Keratinocyte (primary cell): ENCODE measurements at regions not wholly inside any gene's neighbourhood (a gene's known extent, or its start where the extent isn't known, plus 50 kb on each side); places are given as distances from the start of the nearest gene placed in this dataset.

Source experiments
- DNase-seq: peaks from one replicate; pipeline ENCODE4 v3.0.0-alpha.2; 2011; ENCODE audit warnings: low read depth, missing footprints, low spot score
- FAIRE-seq: peaks from 2 replicates; lab custom pipeline; 2011; peaks lifted over from hg19 to GRCh38; lab: Jason Lieb, UNC
- H2AFZ ChIP-seq: 2 replicates; pipeline ENCODE4 v1.6.0; 2012; ENCODE audit warnings: low read length, control low read depth, inconsistent platforms; ENCODE audit not compliant: control insufficient read depth
- H3K27ac ChIP-seq: 2 replicates; pipeline ENCODE4 v1.5.1; 2011; ENCODE audit warnings: low read length; ENCODE audit not compliant: control insufficient read depth, insufficient read depth
- H3K27me3 ChIP-seq: 3 replicates; pipeline ENCODE4 v1.6.0; 2011; ENCODE audit warnings: low read length; ENCODE audit not compliant: control insufficient read depth, insufficient read depth; ENCODE audit errors: extremely low read depth
- H3K36me3 ChIP-seq, 2 experiments: 2 replicates in 1 of 2; 3 replicates in 1 of 2; pipeline ENCODE4 v1.5.1; 2011; ENCODE audit warnings: low read length in 2 of 2, mild to moderate bottlenecking in 1 of 2; ENCODE audit not compliant: control insufficient read depth in 2 of 2, insufficient read depth in 2 of 2; ENCODE audit errors: extremely low read depth in 1 of 2
- H3K4me1 ChIP-seq: 3 replicates; pipeline ENCODE4 v1.5.1; 2011; ENCODE audit warnings: low read length; ENCODE audit not compliant: control insufficient read depth, insufficient read depth; ENCODE audit errors: extremely low read depth
- H3K4me2 ChIP-seq: 3 replicates; pipeline ENCODE4 v1.6.0; 2011; ENCODE audit warnings: low read depth, low read length; ENCODE audit not compliant: control insufficient read depth, insufficient read depth; ENCODE audit errors: extremely low read depth
- H3K4me3 ChIP-seq, 3 experiments: fragments of 200-600 bp in 1 of 3; sonication (generic) in 1 of 3; 2 replicates in 2 of 3; 3 replicates in 1 of 3; pipeline ENCODE4 v1.5.1; 2011 to 2016; ENCODE audit warnings: low read length in 3 of 3, mild to moderate bottlenecking in 3 of 3, control low read depth in 2 of 3, inconsistent platforms in 1 of 3, low read depth in 1 of 3, mixed read lengths in 1 of 3, mixed run types in 1 of 3, moderate library complexity in 1 of 3; ENCODE audit not compliant: control insufficient read depth in 2 of 3, insufficient read depth in 2 of 3; ENCODE audit errors: extremely low read depth in 1 of 3
- H3K79me2 ChIP-seq: 2 replicates; pipeline ENCODE4 v1.6.0; 2012; ENCODE audit warnings: low read length; ENCODE audit not compliant: control insufficient read depth, insufficient read depth
- H3K9ac ChIP-seq: 3 replicates; pipeline ENCODE4 v1.6.0; 2011; ENCODE audit warnings: low read length; ENCODE audit not compliant: control insufficient read depth, insufficient read depth; ENCODE audit errors: extremely low read depth
- H3K9me1 ChIP-seq: 3 replicates; pipeline ENCODE4 v1.6.0; 2011; ENCODE audit warnings: low read length; ENCODE audit not compliant: control insufficient read depth, insufficient read depth; ENCODE audit errors: extremely low read depth
- H3K9me3 ChIP-seq: 2 replicates; pipeline ENCODE4 v1.5.1; 2012; ENCODE audit warnings: low read depth, low read length; ENCODE audit not compliant: control insufficient read depth
- H4K20me1 ChIP-seq: 3 replicates; pipeline ENCODE4 v1.6.0; 2011; ENCODE audit warnings: low read length; ENCODE audit not compliant: control insufficient read depth, insufficient read depth; ENCODE audit errors: extremely low read depth
- EZH2 ChIP-seq: IDR thresholded peaks from one replicate; pipeline ENCODE4 v1.6.1; 2012; ENCODE audit warnings: inconsistent platforms, mild to moderate bottlenecking, low read length, moderate library complexity
- dilution Hi-C: fragments of 300-500 bp; cut with MboI; formaldehyde crosslinking; loops from one replicate; pipeline ENCODE4 v1.7.0; 2020; ENCODE audit warnings: low sequenced_read_pairs; ENCODE audit not compliant: extremely low pct_ligation_motif_present
- TF ChIP-seq, protein P1 (sequence below), 3 experiments: IDR thresholded peaks in 1 of 3; conservative IDR thresholded peaks in 1 of 3; optimal IDR thresholded peaks in 1 of 3; 2 replicates in 2 of 3; 3 replicates in 1 of 3; pipeline versions ENCODE3 to v1.5.1; 2011; ENCODE audit warnings: low read length in 3 of 3, mild to moderate bottlenecking in 3 of 3, moderate library complexity in 2 of 3, control low read depth in 1 of 3, inconsistent platforms in 1 of 3; ENCODE audit not compliant: insufficient read depth in 2 of 3; ENCODE audit errors: extremely low read depth in 1 of 3

DNA sequence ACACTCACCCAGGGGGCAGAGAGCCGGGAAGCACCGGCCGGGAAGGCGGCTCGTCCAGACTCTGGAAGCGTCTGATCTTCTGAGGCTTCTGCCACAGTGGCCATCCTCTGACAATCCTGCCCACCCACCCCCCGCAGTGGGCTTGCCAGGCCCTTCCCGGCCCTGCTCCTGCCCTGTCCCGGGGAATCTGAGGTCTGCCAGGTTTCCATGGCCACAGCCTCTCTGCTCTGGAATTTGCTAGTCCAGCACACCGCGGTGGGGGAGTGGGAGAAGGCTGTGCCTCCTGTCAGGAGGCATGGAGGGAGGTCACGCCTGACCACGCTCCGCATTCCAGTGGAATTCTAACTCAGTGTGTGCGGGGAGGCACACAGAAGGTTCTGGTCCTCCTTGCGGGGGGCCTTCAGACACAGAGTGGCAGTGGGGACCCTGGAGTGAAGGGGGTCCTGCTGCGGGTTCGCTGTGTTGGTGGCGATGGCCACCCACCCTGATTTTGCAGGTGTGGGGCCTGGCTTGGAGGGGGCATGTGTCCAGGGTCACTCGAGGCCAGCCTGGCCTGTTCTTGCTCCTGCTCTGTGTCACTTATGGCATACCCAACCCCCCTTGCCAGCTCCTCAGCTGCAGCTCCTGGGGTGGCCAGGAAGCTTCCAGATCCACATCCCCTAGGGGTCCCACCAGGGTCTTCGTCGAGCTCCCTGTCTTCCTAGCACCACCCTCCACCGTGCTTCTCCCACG is 55.6 kb upstream of the ADRA2C start:
- FAIRE-seq (no peak), DNase-seq (no peak)
- no peaks in the 10 kb centered on the region for H4K20me1 ChIP-seq
- no peak overlapping the region for H2AFZ ChIP-seq
- H3K36me3 ChIP-seq = no peaks in the 10 kb centered on the region
- TF ChIP-seq, protein P1, sequence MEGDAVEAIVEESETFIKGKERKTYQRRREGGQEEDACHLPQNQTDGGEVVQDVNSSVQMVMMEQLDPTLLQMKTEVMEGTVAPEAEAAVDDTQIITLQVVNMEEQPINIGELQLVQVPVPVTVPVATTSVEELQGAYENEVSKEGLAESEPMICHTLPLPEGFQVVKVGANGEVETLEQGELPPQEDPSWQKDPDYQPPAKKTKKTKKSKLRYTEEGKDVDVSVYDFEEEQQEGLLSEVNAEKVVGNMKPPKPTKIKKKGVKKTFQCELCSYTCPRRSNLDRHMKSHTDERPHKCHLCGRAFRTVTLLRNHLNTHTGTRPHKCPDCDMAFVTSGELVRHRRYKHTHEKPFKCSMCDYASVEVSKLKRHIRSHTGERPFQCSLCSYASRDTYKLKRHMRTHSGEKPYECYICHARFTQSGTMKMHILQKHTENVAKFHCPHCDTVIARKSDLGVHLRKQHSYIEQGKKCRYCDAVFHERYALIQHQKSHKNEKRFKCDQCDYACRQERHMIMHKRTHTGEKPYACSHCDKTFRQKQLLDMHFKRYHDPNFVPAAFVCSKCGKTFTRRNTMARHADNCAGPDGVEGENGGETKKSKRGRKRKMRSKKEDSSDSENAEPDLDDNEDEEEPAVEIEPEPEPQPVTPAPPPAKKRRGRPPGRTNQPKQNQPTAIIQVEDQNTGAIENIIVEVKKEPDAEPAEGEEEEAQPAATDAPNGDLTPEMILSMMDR (optimal IDR thresholded peaks at IDR 0.05 in 1 of 3, IDR thresholded peaks at IDR 0.05 in 1 of 3, conservative IDR thresholded peaks at IDR 0.05 in 1 of 3; ENCODE audit: extremely low read depth in 1 of 3, insufficient read depth in 2 of 3, low read length in 3 of 3) = no peak
- TF ChIP-seq EZH2 = no peak
- H3K9me1 ChIP-seq = no peaks in the 10 kb centered on the region
- no peak overlapping the region for H3K4me3 ChIP-seq
- no peaks in the 10 kb centered on the region for H3K4me1 ChIP-seq
- H3K27me3 ChIP-seq = peaks cover under 1% of the 10 kb centered on the region
- no peaks in the 10 kb centered on the region for H3K79me2 ChIP-seq
- H3K4me2 ChIP-seq = no peak overlapping the region
- dilution Hi-C loops = no loop called here
- H3K27ac ChIP-seq = no peak overlapping the region
- H3K9me3 ChIP-seq = peaks cover 1% of the 10 kb centered on the region
- H3K9ac ChIP-seq = no peak overlapping the region

DNA sequence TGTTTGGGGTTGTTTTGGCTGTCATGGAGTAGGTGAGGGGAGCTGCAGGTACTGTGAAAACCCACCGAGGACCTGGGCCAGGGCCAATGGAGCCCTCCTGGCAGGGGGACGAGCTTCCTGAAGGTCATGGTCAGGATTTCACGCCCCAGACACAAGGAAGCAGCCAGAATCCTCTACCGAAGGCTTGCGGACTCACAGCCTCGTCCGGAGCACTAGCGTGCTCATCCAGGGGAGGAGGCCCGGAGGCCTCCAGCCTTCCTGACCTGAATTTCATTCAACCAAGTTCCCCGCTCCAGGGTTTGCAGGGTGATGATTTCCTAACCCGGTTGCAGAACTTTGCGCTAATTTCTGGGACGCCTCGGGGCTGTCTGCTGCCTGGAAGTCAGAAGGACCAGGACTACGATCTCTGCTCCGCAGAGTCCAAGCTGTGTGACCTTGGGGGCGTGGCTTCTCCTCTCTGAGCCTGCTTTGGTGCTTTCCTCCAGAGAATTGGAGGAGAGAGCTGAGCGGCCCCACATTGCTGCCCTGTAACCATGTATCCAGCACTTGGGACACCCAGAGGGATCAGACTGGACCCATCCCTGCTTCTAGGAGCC is 56.2 kb upstream of the ADRA2C start:
- no peak overlapping the region for H3K27ac ChIP-seq
- H3K36me3 ChIP-seq = no peaks in the 10 kb centered on the region
- no peak for DNase-seq
- TF ChIP-seq EZH2 = no peak
- TF ChIP-seq, protein P1 (optimal IDR thresholded peaks at IDR 0.05 in 1 of 3, IDR thresholded peaks at IDR 0.05 in 1 of 3, conservative IDR thresholded peaks at IDR 0.05 in 1 of 3; ENCODE audit: extremely low read depth in 1 of 3, insufficient read depth in 2 of 3, low read length in 3 of 3) = no peak
- no peak overlapping the region for H2AFZ ChIP-seq
- H3K4me1 ChIP-seq = no peaks in the 10 kb centered on the region
- no peaks in the 10 kb centered on the region for H3K27me3 ChIP-seq
- no peak overlapping the region for H3K9ac ChIP-seq
- dilution Hi-C loops = no loop called here
- no peak overlapping the region for H3K4me3 ChIP-seq
- no peaks in the 10 kb centered on the region for H3K79me2 ChIP-seq
- H3K4me2 ChIP-seq = no peak overlapping the region
- peaks cover 1% of the 10 kb centered on the region for H3K9me3 ChIP-seq
- FAIRE-seq = no peak
- H4K20me1 ChIP-seq = no peaks in the 10 kb centered on the region
- no peaks in the 10 kb centered on the region for H3K9me1 ChIP-seq
